H9 (cell line): ENCODE measurements at regions not wholly inside any gene's neighbourhood (a gene's known extent, or its start where the extent isn't known, plus 50 kb on each side); places are given as distances from the start of the nearest gene placed in this dataset.

Experiments
- DNase-seq: peaks from one replicate; pipeline ENCODE4 v3.0.0-alpha.2; 2017
- H2AFZ ChIP-seq: one replicate; pipeline ENCODE4 v1.6.1; 2013; ENCODE audit warnings: mild to moderate bottlenecking, low read length, control low read depth, moderate library complexity
- H2AK5ac ChIP-seq: 2 replicates; pipeline ENCODE4 v1.6.1; 2013; ENCODE audit warnings: low read length, control low read depth, mixed read lengths; ENCODE audit not compliant: insufficient read length
- H2BK120ac ChIP-seq: one replicate; pipeline ENCODE4 v1.6.1; 2013; ENCODE audit warnings: low read depth, mild to moderate bottlenecking, low read length, control low read depth, inconsistent platforms; ENCODE audit not compliant: poor library complexity, severe bottlenecking
- H2BK12ac ChIP-seq: 2 replicates; pipeline ENCODE4 v1.6.1; 2013; ENCODE audit warnings: low read length, control low read depth, mixed read lengths, low read depth; ENCODE audit not compliant: insufficient read length
- H2BK15ac ChIP-seq: 2 replicates; pipeline ENCODE4 v1.6.1; 2013; ENCODE audit warnings: low read depth, low read length, control low read depth
- H2BK20ac ChIP-seq: one replicate; pipeline ENCODE4 v1.6.1; 2013; ENCODE audit warnings: low read depth, mild to moderate bottlenecking, low read length, control low read depth, inconsistent platforms; ENCODE audit not compliant: poor library complexity, severe bottlenecking
- H2BK5ac ChIP-seq: 2 replicates; pipeline ENCODE4 v1.6.1; 2013; ENCODE audit warnings: low read length, control low read depth, mixed read lengths; ENCODE audit not compliant: insufficient read length
- H3K14ac ChIP-seq: 2 replicates; pipeline ENCODE4 v1.6.1; 2013; ENCODE audit warnings: low read length, control low read depth; ENCODE audit not compliant: insufficient read depth
- H3K18ac ChIP-seq: 2 replicates; pipeline ENCODE4 v1.6.1; 2013; ENCODE audit warnings: low read depth, mild to moderate bottlenecking, mixed read lengths, low read length, control low read depth; ENCODE audit not compliant: insufficient read length
- H3K23ac ChIP-seq: 2 replicates; pipeline ENCODE4 v1.6.1; 2013; ENCODE audit warnings: low read length, control low read depth, mixed read lengths, low read depth; ENCODE audit not compliant: insufficient read length
- H3K23me2 ChIP-seq: 2 replicates; pipeline ENCODE4 v1.6.1; 2013; ENCODE audit warnings: low read depth, mild to moderate bottlenecking, mixed read lengths, low read length, control low read depth; ENCODE audit not compliant: insufficient read length, poor library complexity, severe bottlenecking
- H3K27ac ChIP-seq: 2 replicates; pipeline ENCODE4 v1.5.1; 2013; ENCODE audit warnings: low read length, control low read depth, mixed read lengths, low read depth; ENCODE audit not compliant: insufficient read length
- H3K27me3 ChIP-seq: 2 replicates; pipeline ENCODE4 v1.6.1; 2013; ENCODE audit warnings: low read length, control low read depth, inconsistent platforms; ENCODE audit not compliant: insufficient read depth
- H3K4ac ChIP-seq: 2 replicates; pipeline ENCODE4 v1.6.1; 2013; ENCODE audit warnings: low read depth, mild to moderate bottlenecking, control low read depth, inconsistent platforms, low read length, moderate library complexity
- H3K4me1 ChIP-seq: 2 replicates; pipeline ENCODE4 v1.6.1; 2013; ENCODE audit warnings: low read length, control low read depth, inconsistent platforms; ENCODE audit not compliant: insufficient read depth
- H3K4me2 ChIP-seq: 2 replicates; pipeline ENCODE4 v1.6.1; 2013; ENCODE audit warnings: low read length, control low read depth, mixed read lengths; ENCODE audit not compliant: insufficient read length, insufficient read depth
- H3K56ac ChIP-seq: 2 replicates; pipeline ENCODE4 v1.6.1; 2013; ENCODE audit warnings: low read depth, mild to moderate bottlenecking, mixed read lengths, low read length, control low read depth; ENCODE audit not compliant: insufficient read length
- H3K79me1 ChIP-seq: 2 replicates; pipeline ENCODE4 v1.6.1; 2013; ENCODE audit warnings: low read depth, mild to moderate bottlenecking, moderate library complexity, low read length, control low read depth, inconsistent platforms; ENCODE audit not compliant: insufficient read depth, poor library complexity, severe bottlenecking
- H3K79me2 ChIP-seq: 2 replicates; pipeline ENCODE4 v1.6.1; 2013; ENCODE audit warnings: low read length, control low read depth, inconsistent platforms; ENCODE audit not compliant: insufficient read depth
- H3K9ac ChIP-seq: 2 replicates; pipeline ENCODE4 v1.6.1; 2013; ENCODE audit warnings: low read length, control low read depth, mixed read lengths; ENCODE audit not compliant: insufficient read length; ENCODE audit errors: extremely low read depth
- H3K9me3 ChIP-seq: one replicate; pipeline ENCODE4 v1.6.1; 2013; ENCODE audit warnings: low read depth, low read length, inconsistent platforms; ENCODE audit not compliant: control insufficient read depth
- H3T11ph ChIP-seq: one replicate; pipeline ENCODE4 v1.6.1; 2013; ENCODE audit warnings: mild to moderate bottlenecking, low read length, control low read depth, inconsistent platforms
- H4K20me1 ChIP-seq: one replicate; pipeline ENCODE4 v1.6.1; 2013; ENCODE audit not compliant: control insufficient read depth, insufficient read length, insufficient read depth
- H4K5ac ChIP-seq: 2 replicates; pipeline ENCODE4 v1.6.1; 2013; ENCODE audit warnings: low read depth, mild to moderate bottlenecking, mixed read lengths, low read length, control low read depth; ENCODE audit not compliant: insufficient read length
- H4K8ac ChIP-seq: replicated peaks from 2 replicates; pipeline ENCODE4 v1.6.1; 2013; ENCODE audit warnings: low read length, control low read depth, mixed read lengths, low read depth; ENCODE audit not compliant: insufficient read length
- H4K91ac ChIP-seq: 2 replicates; pipeline ENCODE4 v1.6.1; 2013; ENCODE audit warnings: low read depth, mild to moderate bottlenecking, moderate library complexity, mixed read lengths, low read length, control low read depth; ENCODE audit not compliant: insufficient read length
- H3K27ac Mint-ChIP-seq, 3 experiments: 2 replicates in 2 of 3; 3 replicates in 1 of 3; pipeline ENCODE4 v1.8.0; 2020 to 2021; ENCODE audit warnings: mixed read lengths in 3 of 3, mild to moderate bottlenecking in 1 of 3, moderate library complexity in 1 of 3
- H3K27me3 Mint-ChIP-seq: 2 replicates; pipeline ENCODE4 v1.8.0; 2021; ENCODE audit warnings: low read depth, mild to moderate bottlenecking, moderate library complexity, mixed read lengths
- H3K36me3 Mint-ChIP-seq, 3 experiments: 2 replicates in 2 of 3; 3 replicates in 1 of 3; pipeline ENCODE4 v1.8.0; 2020 to 2021; ENCODE audit warnings: low read depth in 3 of 3, mixed read lengths in 3 of 3; ENCODE audit not compliant: insufficient read depth in 1 of 3
- H3K4me1 Mint-ChIP-seq, 2 experiments: 2 replicates each; pipeline ENCODE4 v1.8.0; 2020; ENCODE audit warnings: mixed read lengths in 2 of 2
- H3K4me3 Mint-ChIP-seq, 2 experiments: 2 replicates in 1 of 2; 3 replicates in 1 of 2; pipeline ENCODE4 v1.8.0; 2020 to 2021; ENCODE audit warnings: mild to moderate bottlenecking in 2 of 2, mixed read lengths in 2 of 2, moderate library complexity in 1 of 2
- H3K9me3 Mint-ChIP-seq, 2 experiments: 2 replicates in 1 of 2; 3 replicates in 1 of 2; pipeline ENCODE4 v1.8.0; 2020; ENCODE audit warnings: mild to moderate bottlenecking in 2 of 2, mixed read lengths in 2 of 2, moderate library complexity in 1 of 2
- WGBS: extraction: QIAGEN DNeasy Blood & Tissue Kit; methylation state at CpG from one replicate; pipeline ENCODE4 v1.1.7; 2013; ENCODE audit warnings: missing lambda C conversion rate, low lambda C conversion rate, mixed read lengths; ENCODE audit not compliant: insufficient read length; ENCODE audit errors: extremely low coverage; 5-methylcytosine and 5-hydroxymethylcytosine counted together
- TF ChIP-seq, protein P1 (sequence below): fragments of 200-600 bp; sonication (generic); conservative IDR thresholded peaks from 3 replicates; pipeline ENCODE4 v1.8.0; 2021; ENCODE audit warnings: antibody characterized with exemption, mild to moderate bottlenecking

DNA sequence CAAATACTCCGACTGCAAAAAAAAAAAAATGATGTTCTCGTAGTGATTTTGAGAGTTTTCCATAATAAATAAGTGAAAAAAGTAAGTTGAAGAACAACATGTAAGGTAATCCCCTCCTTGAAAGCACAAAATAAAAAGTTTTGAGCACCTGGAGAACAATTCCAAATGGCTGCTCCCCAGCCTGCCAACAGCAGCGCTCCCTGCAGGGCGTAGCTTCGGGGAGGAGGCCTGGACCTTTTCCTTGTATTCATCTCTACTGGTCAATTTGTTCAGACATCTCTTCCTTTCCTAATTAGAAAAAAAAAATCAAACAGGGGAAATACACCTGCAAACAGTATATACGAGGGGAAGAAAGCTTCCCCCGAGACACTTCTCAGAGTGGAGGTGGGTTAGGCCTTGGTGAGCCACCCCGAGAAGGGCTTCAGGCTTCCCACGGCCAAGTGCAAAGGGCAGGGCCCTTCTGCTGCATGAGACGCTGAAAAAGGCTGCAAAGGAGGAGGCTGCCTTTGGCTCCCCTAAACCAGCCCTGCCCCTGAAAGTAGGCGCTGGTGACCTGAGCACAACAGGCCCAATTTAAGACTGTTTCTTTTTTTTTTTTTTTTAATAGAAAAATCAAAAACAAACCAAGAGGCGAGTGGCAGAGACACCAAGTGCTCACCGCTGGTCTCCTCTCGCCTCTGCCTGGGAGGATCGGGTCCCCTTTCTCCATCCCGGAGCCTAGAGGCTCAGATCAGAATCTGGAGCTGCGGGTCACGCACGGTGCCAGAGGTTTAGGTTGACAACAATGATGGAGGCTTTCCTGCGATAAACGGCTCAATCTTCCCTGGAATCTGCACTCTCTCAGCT is 193.1 kb upstream of the FOXF1 start:
- no peak for DNase-seq
- Histone ChIP-seq H3K56ac (no peak overlapping the region), H3K79me1 (no peaks in the 10 kb centered on the region), H2BK20ac (no peak overlapping the region), H3K9me3 (no peaks in the 10 kb centered on the region), H3K9ac (no peak overlapping the region), H4K5ac (no peak overlapping the region), H3K14ac (no peak overlapping the region), H4K8ac (no peak overlapping the region), H3K4ac (no peak overlapping the region), H2AFZ (no peak overlapping the region), H3K79me2 (no peaks in the 10 kb centered on the region), H3K4me1 (no peaks in the 10 kb centered on the region), H3K27ac (no peak overlapping the region), H3K23ac (no peak overlapping the region), H4K20me1 (no peaks in the 10 kb centered on the region), H3K27me3 (no peaks in the 10 kb centered on the region), H3K18ac (no peak overlapping the region), H4K91ac (no peak overlapping the region), H2BK120ac (no peak overlapping the region), H2BK12ac (no peak overlapping the region), H3K4me2 (no peak overlapping the region), H2AK5ac (no peak overlapping the region), H3K23me2 (no peaks in the 10 kb centered on the region), H3T11ph (no peak overlapping the region), H2BK15ac (no peak overlapping the region; the same call in 1 of the 2 replicates), H2BK5ac (no peak overlapping the region)
- Mint-ChIP-seq H3K27ac (no peak overlapping the region; a peak in 1 of 7 replicates), H3K9me3 (peaks cover 2 to 3% of the 10 kb centered on the region in 2 experiments; a peak in 2 of 5 replicates), H3K27me3 (peaks cover 15% of the 10 kb centered on the region), H3K36me3 (no peaks in the 10 kb centered on the region), H3K4me3 (no peak overlapping the region; a peak in 1 of 5 replicates), H3K4me1 (peaks cover 6 to 12% of the 10 kb centered on the region in 2 experiments)
- WGBS = no CpG with 5 or more reads among the region's 21 CpGs
- TF ChIP-seq, protein P1, sequence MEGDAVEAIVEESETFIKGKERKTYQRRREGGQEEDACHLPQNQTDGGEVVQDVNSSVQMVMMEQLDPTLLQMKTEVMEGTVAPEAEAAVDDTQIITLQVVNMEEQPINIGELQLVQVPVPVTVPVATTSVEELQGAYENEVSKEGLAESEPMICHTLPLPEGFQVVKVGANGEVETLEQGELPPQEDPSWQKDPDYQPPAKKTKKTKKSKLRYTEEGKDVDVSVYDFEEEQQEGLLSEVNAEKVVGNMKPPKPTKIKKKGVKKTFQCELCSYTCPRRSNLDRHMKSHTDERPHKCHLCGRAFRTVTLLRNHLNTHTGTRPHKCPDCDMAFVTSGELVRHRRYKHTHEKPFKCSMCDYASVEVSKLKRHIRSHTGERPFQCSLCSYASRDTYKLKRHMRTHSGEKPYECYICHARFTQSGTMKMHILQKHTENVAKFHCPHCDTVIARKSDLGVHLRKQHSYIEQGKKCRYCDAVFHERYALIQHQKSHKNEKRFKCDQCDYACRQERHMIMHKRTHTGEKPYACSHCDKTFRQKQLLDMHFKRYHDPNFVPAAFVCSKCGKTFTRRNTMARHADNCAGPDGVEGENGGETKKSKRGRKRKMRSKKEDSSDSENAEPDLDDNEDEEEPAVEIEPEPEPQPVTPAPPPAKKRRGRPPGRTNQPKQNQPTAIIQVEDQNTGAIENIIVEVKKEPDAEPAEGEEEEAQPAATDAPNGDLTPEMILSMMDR = peak; percentile 53
